HEK293 (cell line): ENCODE measurements at regions not wholly inside any gene's neighbourhood (a gene's known extent, or its start where the extent isn't known, plus 50 kb on each side); places are given as distances from the start of the nearest gene placed in this dataset.

ENCODE experiments used
- CTCF ChIA-PET: fragments of 350-600 bp; formaldehyde crosslinking; extraction: SDS; loops from one replicate; lab custom pipeline; 2021; ENCODE audit warnings: antibody characterized with exemption; lab: Yijun Ruan, JAX
- POLR2A ChIA-PET: fragments of 300-600 bp; formaldehyde crosslinking; extraction: SDS; loops from one replicate; lab custom pipeline; 2020; ENCODE audit warnings: antibody characterized with exemption, inconsistent platforms; lab: Yijun Ruan, JAX
- H3K27ac ChIP-seq: fragments of 200-500 bp; sonication (Bioruptor generic); 2 replicates; pipeline ENCODE4 v1.5.1; 2014; ENCODE audit warnings: low read depth, low read length, control low read depth, inconsistent platforms; ENCODE audit errors: extremely low read depth
- H3K36me3 ChIP-seq, 2 experiments: fragments of 200-500 bp in 1 of 2; sonication (Bioruptor generic) in 1 of 2; 1 replicate in 1 of 2; 2 replicates in 1 of 2; pipeline ENCODE4 v1.5.1; 2014 to 2017; ENCODE audit warnings: inconsistent platforms in 2 of 2, low read length in 2 of 2; ENCODE audit not compliant: control insufficient read depth in 2 of 2, insufficient read depth in 1 of 2
- H3K4me1 ChIP-seq: fragments of 200-500 bp; sonication (Bioruptor generic); 2 replicates; pipeline ENCODE4 v1.5.1; 2014; ENCODE audit warnings: mild to moderate bottlenecking, low read length, inconsistent platforms; ENCODE audit not compliant: control insufficient read depth, insufficient read depth
- H3K4me3 ChIP-seq: 2 replicates; pipeline ENCODE4 v1.5.1; 2011; ENCODE audit warnings: low read depth, mild to moderate bottlenecking, control low read depth, low read length, moderate library complexity
- H3K9me3 ChIP-seq: fragments of 200-500 bp; sonication (Bioruptor generic); 2 replicates; pipeline ENCODE4 v1.5.1; 2014; ENCODE audit warnings: low read depth, low read length, inconsistent platforms; ENCODE audit not compliant: control insufficient read depth, insufficient read depth
- CTCF ChIP-seq: fragments of 450-650 bp; formaldehyde crosslinking; IDR thresholded peaks from 2 replicates; pipeline ENCODE4 v1.5.1; 2016; ENCODE audit warnings: missing biosample characterization, missing genetic modification characterization
- FEZF1 ChIP-seq: fragments of 450-650 bp; formaldehyde crosslinking; IDR thresholded peaks from 2 replicates; pipeline ENCODE4 v1.5.1; 2016; ENCODE audit warnings: missing biosample characterization, missing genetic modification characterization
- GLIS2 ChIP-seq: fragments of 450-650 bp; formaldehyde crosslinking; IDR thresholded peaks from 2 replicates; pipeline ENCODE4 v1.5.1; 2016; ENCODE audit warnings: missing biosample characterization, missing genetic modification characterization
- KLF1 ChIP-seq: fragments of 450-650 bp; formaldehyde crosslinking; IDR thresholded peaks from 2 replicates; pipeline ENCODE4 v1.5.1; 2016; ENCODE audit warnings: missing biosample characterization, missing genetic modification characterization
- KLF10 ChIP-seq: fragments of 450-650 bp; IDR thresholded peaks from 2 replicates; pipeline ENCODE4 v1.5.1; 2018; ENCODE audit warnings: missing biosample characterization, mild to moderate bottlenecking, missing genetic modification characterization
- SCRT2 ChIP-seq: fragments of 450-650 bp; formaldehyde crosslinking; IDR thresholded peaks from 2 replicates; pipeline ENCODE4 v1.5.1; 2016; ENCODE audit warnings: missing biosample characterization, missing genetic modification characterization
- YY2 ChIP-seq: fragments of 450-650 bp; formaldehyde crosslinking; IDR thresholded peaks from 2 replicates; pipeline ENCODE4 v1.5.1; 2016; ENCODE audit warnings: missing biosample characterization, missing genetic modification characterization
- ZEB2 ChIP-seq: fragments of 450-650 bp; formaldehyde crosslinking; IDR thresholded peaks from 2 replicates; pipeline ENCODE4 v1.5.1; 2016; ENCODE audit warnings: missing biosample characterization, missing genetic modification characterization
- ZNF112 ChIP-seq: fragments of 450-650 bp; formaldehyde crosslinking; IDR thresholded peaks from 2 replicates; pipeline ENCODE4 v1.5.0; 2017; ENCODE audit warnings: missing biosample characterization, missing genetic modification characterization
- ZNF132 ChIP-seq: fragments of 450-650 bp; formaldehyde crosslinking; IDR thresholded peaks from 2 replicates; pipeline ENCODE4 v1.5.1; 2017; ENCODE audit warnings: missing biosample characterization, missing genetic modification characterization, borderline replicate concordance
- ZNF157 ChIP-seq: fragments of 450-650 bp; formaldehyde crosslinking; IDR thresholded peaks from 2 replicates; pipeline ENCODE4 v1.5.1; 2016; ENCODE audit warnings: missing biosample characterization, missing genetic modification characterization
- ZNF19 ChIP-seq: fragments of 450-650 bp; formaldehyde crosslinking; IDR thresholded peaks from 2 replicates; pipeline ENCODE4; 2016; ENCODE audit warnings: missing biosample characterization, missing genetic modification characterization, low read depth
- ZNF239 ChIP-seq: fragments of 450-650 bp; formaldehyde crosslinking; IDR thresholded peaks from 2 replicates; pipeline ENCODE4 v1.5.1; 2016; ENCODE audit warnings: missing biosample characterization, missing genetic modification characterization
- ZNF24 ChIP-seq: fragments of 450-650 bp; formaldehyde crosslinking; IDR thresholded peaks from 2 replicates; pipeline ENCODE4 v1.5.1; 2016; ENCODE audit warnings: missing biosample characterization, missing genetic modification characterization
- ZNF335 ChIP-seq: fragments of 450-650 bp; formaldehyde crosslinking; conservative IDR thresholded peaks from 2 replicates; pipeline ENCODE4 v1.5.1; 2016; ENCODE audit warnings: missing biosample characterization, missing genetic modification characterization
- ZNF354C ChIP-seq: fragments of 450-650 bp; formaldehyde crosslinking; IDR thresholded peaks from 2 replicates; pipeline ENCODE4 v1.5.1; 2016; ENCODE audit warnings: missing biosample characterization, missing genetic modification characterization, low read depth, borderline replicate concordance
- ZNF391 ChIP-seq: fragments of 450-650 bp; formaldehyde crosslinking; IDR thresholded peaks from 2 replicates; pipeline ENCODE4 v1.5.1; 2016; ENCODE audit warnings: low read depth, missing biosample characterization, missing genetic modification characterization, borderline replicate concordance
- ZNF404 ChIP-seq: fragments of 450-650 bp; formaldehyde crosslinking; IDR thresholded peaks from 2 replicates; pipeline ENCODE4 v1.5.1; 2017; ENCODE audit warnings: missing biosample characterization, missing genetic modification characterization
- ZNF423 ChIP-seq: fragments of 450-650 bp; formaldehyde crosslinking; IDR thresholded peaks from 2 replicates; pipeline ENCODE4 v1.5.1; 2016; ENCODE audit warnings: missing biosample characterization, missing genetic modification characterization
- ZNF529 ChIP-seq: fragments of 450-650 bp; formaldehyde crosslinking; IDR thresholded peaks from 2 replicates; pipeline ENCODE4 v1.5.1; 2017; ENCODE audit warnings: missing genetic modification characterization, missing biosample characterization; ENCODE audit not compliant: insufficient replicate concordance
- ZNF544 ChIP-seq: fragments of 450-650 bp; formaldehyde crosslinking; IDR thresholded peaks from 2 replicates; pipeline ENCODE4 v1.5.0; 2017; ENCODE audit warnings: missing biosample characterization, missing genetic modification characterization
- ZNF548 ChIP-seq: fragments of 450-650 bp; formaldehyde crosslinking; IDR thresholded peaks from 2 replicates; pipeline ENCODE4 v1.5.1; 2016; ENCODE audit warnings: missing biosample characterization, missing genetic modification characterization
- ZNF558 ChIP-seq: fragments of 450-650 bp; formaldehyde crosslinking; IDR thresholded peaks from 2 replicates; pipeline ENCODE4 v1.5.1; 2016; ENCODE audit warnings: missing biosample characterization, missing genetic modification characterization
- ZNF585B ChIP-seq: fragments of 450-650 bp; formaldehyde crosslinking; IDR thresholded peaks from 2 replicates; pipeline ENCODE4 v1.5.1; 2016; ENCODE audit warnings: missing biosample characterization, missing genetic modification characterization
- ZNF621 ChIP-seq: fragments of 450-650 bp; formaldehyde crosslinking; IDR thresholded peaks from 2 replicates; pipeline ENCODE4 v1.5.1; 2017; ENCODE audit warnings: missing biosample characterization, missing genetic modification characterization
- ZNF654 ChIP-seq: fragments of 450-650 bp; formaldehyde crosslinking; IDR thresholded peaks from 2 replicates; pipeline ENCODE4 v1.5.1; 2016; ENCODE audit warnings: low read depth, missing biosample characterization, missing genetic modification characterization
- ZNF701 ChIP-seq: fragments of 450-650 bp; formaldehyde crosslinking; IDR thresholded peaks from 2 replicates; pipeline ENCODE4 v1.5.1; 2016; ENCODE audit warnings: missing biosample characterization, missing genetic modification characterization
- ZNF785 ChIP-seq: fragments of 450-650 bp; formaldehyde crosslinking; IDR thresholded peaks from 2 replicates; pipeline ENCODE4 v1.5.1; 2016; ENCODE audit warnings: missing biosample characterization, missing genetic modification characterization
- ZNF830 ChIP-seq: fragments of 450-650 bp; IDR thresholded peaks from 2 replicates; pipeline ENCODE4 v1.5.0; 2018; ENCODE audit warnings: missing biosample characterization, missing genetic modification characterization, low read depth, mild to moderate bottlenecking, moderate library complexity
- TF ChIP-seq, protein P1 (sequence below): fragments of 450-650 bp; formaldehyde crosslinking; IDR thresholded peaks from 2 replicates; pipeline ENCODE4 v1.5.1; 2016; ENCODE audit warnings: missing biosample characterization, missing genetic modification characterization
- TF ChIP-seq, protein P2 (sequence below): fragments of 450-650 bp; formaldehyde crosslinking; IDR thresholded peaks from 2 replicates; pipeline ENCODE4 v1.5.0; 2017; ENCODE audit warnings: missing biosample characterization, missing genetic modification characterization, borderline replicate concordance

GRCh38 chr10:3534433-3534832 lies 250.6 kb downstream of the KLF6 start (continued):
- peak; percentile 97 for TF ChIP-seq SCRT2 (tag by site-specific recombination)
- no peak for TF ChIP-seq ZNF423 (tag by site-specific recombination)
- no peak for TF ChIP-seq ZNF585B
- TF ChIP-seq KLF10 (tag by site-specific recombination) = no peak
- no peak for TF ChIP-seq ZNF529 (tag by site-specific recombination)
- no peak for TF ChIP-seq ZNF157 (tag by site-specific recombination)
- no peak for TF ChIP-seq ZNF391
- TF ChIP-seq ZNF548 = no peak
- TF ChIP-seq GLIS2 (tag by site-specific recombination) = no peak
- TF ChIP-seq, protein P1, sequence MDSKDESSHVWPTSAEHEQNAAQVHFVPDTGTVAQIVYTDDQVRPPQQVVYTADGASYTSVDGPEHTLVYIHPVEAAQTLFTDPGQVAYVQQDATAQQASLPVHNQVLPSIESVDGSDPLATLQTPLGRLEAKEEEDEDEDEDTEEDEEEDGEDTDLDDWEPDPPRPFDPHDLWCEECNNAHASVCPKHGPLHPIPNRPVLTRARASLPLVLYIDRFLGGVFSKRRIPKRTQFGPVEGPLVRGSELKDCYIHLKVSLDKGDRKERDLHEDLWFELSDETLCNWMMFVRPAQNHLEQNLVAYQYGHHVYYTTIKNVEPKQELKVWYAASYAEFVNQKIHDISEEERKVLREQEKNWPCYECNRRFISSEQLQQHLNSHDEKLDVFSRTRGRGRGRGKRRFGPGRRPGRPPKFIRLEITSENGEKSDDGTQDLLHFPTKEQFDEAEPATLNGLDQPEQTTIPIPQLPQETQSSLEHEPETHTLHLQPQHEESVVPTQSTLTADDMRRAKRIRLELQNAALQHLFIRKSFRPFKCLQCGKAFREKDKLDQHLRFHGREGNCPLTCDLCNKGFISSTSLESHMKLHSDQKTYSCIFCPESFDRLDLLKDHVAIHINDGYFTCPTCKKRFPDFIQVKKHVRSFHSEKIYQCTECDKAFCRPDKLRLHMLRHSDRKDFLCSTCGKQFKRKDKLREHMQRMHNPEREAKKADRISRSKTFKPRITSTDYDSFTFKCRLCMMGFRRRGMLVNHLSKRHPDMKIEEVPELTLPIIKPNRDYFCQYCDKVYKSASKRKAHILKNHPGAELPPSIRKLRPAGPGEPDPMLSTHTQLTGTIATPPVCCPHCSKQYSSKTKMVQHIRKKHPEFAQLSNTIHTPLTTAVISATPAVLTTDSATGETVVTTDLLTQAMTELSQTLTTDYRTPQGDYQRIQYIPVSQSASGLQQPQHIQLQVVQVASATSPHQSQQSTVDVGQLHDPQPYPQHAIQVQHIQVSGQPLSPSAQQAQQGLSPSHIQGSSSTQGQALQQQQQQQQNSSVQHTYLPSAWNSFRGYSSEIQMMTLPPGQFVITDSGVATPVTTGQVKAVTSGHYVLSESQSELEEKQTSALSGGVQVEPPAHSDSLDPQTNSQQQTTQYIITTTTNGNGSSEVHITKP (tag by site-specific recombination) = no peak
- TF ChIP-seq, protein P2, sequence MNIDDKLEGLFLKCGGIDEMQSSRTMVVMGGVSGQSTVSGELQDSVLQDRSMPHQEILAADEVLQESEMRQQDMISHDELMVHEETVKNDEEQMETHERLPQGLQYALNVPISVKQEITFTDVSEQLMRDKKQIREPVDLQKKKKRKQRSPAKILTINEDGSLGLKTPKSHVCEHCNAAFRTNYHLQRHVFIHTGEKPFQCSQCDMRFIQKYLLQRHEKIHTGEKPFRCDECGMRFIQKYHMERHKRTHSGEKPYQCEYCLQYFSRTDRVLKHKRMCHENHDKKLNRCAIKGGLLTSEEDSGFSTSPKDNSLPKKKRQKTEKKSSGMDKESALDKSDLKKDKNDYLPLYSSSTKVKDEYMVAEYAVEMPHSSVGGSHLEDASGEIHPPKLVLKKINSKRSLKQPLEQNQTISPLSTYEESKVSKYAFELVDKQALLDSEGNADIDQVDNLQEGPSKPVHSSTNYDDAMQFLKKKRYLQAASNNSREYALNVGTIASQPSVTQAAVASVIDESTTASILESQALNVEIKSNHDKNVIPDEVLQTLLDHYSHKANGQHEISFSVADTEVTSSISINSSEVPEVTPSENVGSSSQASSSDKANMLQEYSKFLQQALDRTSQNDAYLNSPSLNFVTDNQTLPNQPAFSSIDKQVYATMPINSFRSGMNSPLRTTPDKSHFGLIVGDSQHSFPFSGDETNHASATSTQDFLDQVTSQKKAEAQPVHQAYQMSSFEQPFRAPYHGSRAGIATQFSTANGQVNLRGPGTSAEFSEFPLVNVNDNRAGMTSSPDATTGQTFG (tag by site-specific recombination) = no peak

- H3K4me1 ChIP-seq = peaks cover 4% of the 10 kb centered on the region; the same call in 1 of the 2 replicates
- H3K27ac ChIP-seq = no peak overlapping the region
- ChIA-PET POLR2A (no interaction called here), CTCF (no interaction called here)
- H3K36me3 ChIP-seq = no peaks in the 10 kb centered on the region
- no peaks in the 10 kb centered on the region for H3K9me3 ChIP-seq
- TF ChIP-seq ZNF654 (tag by site-specific recombination) (no peak), ZNF239 (no peak), ZNF701 (no peak), ZNF830 (tag by site-specific recombination) (no peak), ZNF558 (tag by site-specific recombination) (no peak), YY2 (tag by site-specific recombination) (no peak), KLF1 (tag by site-specific recombination) (no peak), ZEB2 (tag by site-specific recombination) (no peak)
- no peak overlapping the region for H3K4me3 ChIP-seq
These were observed 251.7 kb downstream of the KLF6 start for GRCh38 chr10:3533296-3533695.

- ChIA-PET CTCF (no interaction called here), POLR2A (no interaction called here)
- no peaks in the 10 kb centered on the region for H3K4me1 ChIP-seq
- H3K36me3 ChIP-seq = no peaks in the 10 kb centered on the region
- H3K27ac ChIP-seq = no peak overlapping the region
- no peak overlapping the region for H3K4me3 ChIP-seq
- H3K9me3 ChIP-seq = no peaks in the 10 kb centered on the region
- TF ChIP-seq ZNF335 (tag by site-specific recombination) (no peak), ZNF132 (tag by site-specific recombination) (no peak), ZNF404 (tag by site-specific recombination) (no peak), FEZF1 (tag by site-specific recombination) (no peak), ZNF785 (tag by site-specific recombination) (no peak), ZNF544 (no peak), ZNF24 (tag by site-specific recombination) (no peak), CTCF (no peak), ZNF354C (tag by site-specific recombination) (no peak), ZNF19 (tag by site-specific recombination) (no peak), ZNF621 (no peak), ZNF112 (tag by site-specific recombination) (no peak)
These were observed 252.4 kb downstream of the KLF6 start for GRCh38 chr10:3532644-3533043.
